SIG-M5 (cell line): ENCODE measurements at regions not wholly inside any gene's neighbourhood (a gene's known extent, or its start where the extent isn't known, plus 50 kb on each side); places are given as distances from the start of the nearest gene placed in this dataset.

Source experiments
- DNase-seq: peaks from one replicate; lab custom pipeline; 2025; lab: John Stamatoyannopoulos, UW

- DNase-seq: no peak
Measured at GRCh38 chr14:97443412-97443811, 646.2 kb downstream of the VRK1 start.

DNA sequence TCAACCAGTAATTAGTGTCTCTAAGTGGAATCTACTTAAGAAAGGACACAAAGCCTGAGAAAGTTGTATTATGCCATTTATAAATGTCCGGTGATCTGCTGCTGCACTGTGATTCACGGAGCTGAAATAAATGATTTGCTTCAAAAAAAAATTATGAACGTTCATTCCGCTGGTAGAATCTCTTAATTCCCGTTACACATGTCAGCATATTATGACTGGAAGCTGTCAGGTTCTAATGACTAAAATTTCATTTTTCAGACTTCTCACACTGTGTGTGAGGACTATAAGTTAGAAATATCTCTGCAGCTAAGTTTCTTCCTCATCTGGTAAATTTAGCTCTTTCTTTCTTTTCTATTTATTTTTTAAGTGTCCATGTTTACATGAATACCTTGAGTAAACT lies 647.1 kb downstream of the VRK1 start:
- DNase-seq: no peak

- no peak for DNase-seq
Measured at GRCh38 chr14:97445367-97445766, 648.2 kb downstream of the VRK1 start.

GRCh38 chr14:97446087-97446486 lies 648.9 kb downstream of the VRK1 start:
- DNase-seq: no peak

DNA sequence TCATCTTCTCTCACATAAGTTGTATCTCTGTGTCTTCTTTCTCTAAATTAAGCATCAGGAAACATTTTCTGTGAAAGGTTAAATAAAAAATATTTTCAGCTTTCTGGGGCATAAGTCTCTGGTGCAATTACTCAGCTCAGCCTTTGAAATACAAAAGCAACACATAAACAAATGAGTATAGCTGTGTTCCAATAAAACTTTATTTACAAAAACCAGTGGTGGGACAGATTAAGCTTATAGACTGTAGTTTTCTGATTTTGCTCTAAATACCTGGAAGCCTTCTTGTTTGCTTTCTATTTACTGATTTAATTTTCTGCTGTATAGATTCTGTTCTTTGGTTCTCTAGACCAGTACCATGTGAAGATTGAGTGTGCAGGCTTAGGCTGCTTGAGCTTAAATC lies 655.1 kb downstream of the VRK1 start:
- DNase-seq: no peak

GRCh38 chr14:97453991-97454390 lies 656.8 kb downstream of the VRK1 start:
- no peak for DNase-seq

GRCh38 chr14:97456462-97456861 lies 659.3 kb downstream of the VRK1 start:
- DNase-seq: no peak

DNA sequence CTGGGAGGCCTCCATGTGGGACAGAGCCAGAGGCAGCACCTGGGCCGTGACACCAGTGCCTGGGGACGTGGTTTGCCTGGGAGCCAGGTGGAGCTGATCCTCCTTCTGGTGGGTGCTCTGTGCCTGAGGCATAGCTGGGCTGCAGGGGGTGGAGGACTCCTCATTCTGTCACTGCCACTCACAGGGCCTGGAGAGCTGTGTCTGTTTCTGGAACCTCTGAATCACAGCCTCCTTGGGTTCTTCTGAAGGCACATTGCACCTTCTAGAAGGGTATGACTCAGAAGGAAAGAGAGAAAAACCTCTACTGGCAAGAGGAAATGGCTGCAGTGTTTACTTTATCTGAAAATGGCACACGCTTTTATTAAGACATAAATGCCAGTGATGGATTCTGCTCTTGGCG lies 659.8 kb downstream of the VRK1 start:
- no peak for DNase-seq

GRCh38 chr14:97457575-97458085 lies 660.4 kb downstream of the VRK1 start:
- no peak for DNase-seq

GRCh38 chr14:97458255-97458654 lies 661.1 kb downstream of the VRK1 start:
- DNase-seq: no peak

DNA sequence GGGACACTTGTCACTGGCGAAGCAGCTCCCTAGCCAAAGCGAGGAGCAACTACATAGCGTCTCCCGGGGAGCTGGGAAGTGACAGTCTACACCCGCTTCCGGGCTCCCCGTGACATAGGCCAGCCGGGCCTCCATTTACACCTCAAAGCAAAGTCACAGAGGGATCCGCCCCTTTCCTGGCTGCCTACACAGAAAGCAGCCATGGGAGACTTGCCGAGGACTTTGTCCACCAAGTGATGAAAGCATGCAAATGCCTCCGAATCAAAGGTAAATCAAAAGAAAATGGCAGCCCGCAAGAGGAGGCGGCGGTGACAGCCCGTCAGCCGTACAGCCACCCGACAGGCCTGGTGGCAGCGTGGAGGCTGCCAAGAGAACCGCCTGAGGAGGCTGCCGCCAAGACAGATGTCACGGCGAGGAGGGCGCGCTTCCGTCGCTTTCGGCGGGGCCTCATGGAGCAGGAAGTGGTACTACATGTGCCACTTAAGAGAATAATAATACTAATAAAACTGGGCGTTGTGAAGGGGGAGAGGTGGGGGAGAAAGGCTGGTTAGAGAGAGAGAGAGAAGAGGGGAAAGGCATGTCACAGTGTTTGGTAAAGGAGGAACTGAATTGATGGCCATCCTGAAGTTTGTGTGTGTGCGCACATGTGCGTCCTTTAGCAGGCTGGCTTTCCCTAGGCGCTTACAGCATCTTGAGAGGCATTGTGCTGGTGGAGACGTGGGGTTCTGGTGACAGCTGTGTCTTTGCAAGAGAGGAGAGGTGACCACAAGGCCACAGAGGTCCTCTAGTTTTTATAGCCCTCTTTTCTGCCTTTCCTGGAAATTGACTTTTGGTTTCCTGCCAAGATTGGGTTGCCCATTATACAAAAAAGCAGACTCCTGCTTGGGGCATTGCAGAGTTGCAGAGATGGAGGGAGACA lies 661.7 kb downstream of the VRK1 start:
- no peak for DNase-seq

DNA sequence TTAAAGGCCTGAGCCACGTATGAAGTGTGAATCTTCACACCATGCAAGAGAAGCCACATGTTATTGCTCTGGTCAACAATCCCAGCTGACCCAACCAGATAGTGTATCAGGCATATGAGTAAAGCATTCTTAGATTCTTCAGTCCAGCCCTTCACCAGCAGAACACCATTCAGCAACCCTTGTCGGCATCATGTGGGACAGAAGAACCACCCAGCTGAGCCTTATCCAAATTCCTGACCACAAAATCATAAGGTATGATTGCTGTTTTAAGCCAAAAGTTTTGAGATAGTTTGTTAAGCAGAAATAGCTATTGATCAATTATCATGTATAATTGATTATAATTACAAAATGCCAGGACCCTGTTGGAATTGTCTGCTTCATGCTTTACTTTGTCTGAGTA lies 664.9 kb downstream of the VRK1 start:
- DNase-seq: no peak

- no peak for DNase-seq
Measured at GRCh38 chr14:97468220-97468619, 671.0 kb downstream of the VRK1 start.

- DNase-seq: no peak
Measured at GRCh38 chr14:97477353-97477752, 680.2 kb downstream of the VRK1 start.

GRCh38 chr14:97485201-97485600 lies 688.0 kb downstream of the VRK1 start:
- no peak for DNase-seq

- DNase-seq: no peak
Measured at GRCh38 chr14:97486601-97487120, 689.5 kb downstream of the VRK1 start.

DNA sequence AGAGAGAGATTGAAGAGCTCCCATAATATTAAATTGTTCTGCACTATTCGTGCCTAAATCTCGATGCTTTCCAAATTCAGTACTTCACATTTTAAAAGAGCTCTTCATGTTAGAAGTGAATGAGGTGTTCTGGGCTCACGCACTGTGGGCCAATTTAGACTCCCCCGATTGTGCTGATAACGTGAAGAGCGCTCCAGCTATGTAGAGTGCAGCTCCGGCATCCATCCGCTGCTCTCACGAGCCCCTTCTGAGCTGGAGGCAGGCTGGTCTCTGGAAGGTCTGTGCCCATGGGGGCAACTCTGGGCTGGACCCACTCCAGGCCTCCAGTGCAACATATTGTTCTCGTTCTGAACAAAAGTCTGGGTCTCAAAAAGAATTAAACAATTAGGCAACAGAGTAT lies 692.6 kb downstream of the VRK1 start:
- DNase-seq: no peak

DNA sequence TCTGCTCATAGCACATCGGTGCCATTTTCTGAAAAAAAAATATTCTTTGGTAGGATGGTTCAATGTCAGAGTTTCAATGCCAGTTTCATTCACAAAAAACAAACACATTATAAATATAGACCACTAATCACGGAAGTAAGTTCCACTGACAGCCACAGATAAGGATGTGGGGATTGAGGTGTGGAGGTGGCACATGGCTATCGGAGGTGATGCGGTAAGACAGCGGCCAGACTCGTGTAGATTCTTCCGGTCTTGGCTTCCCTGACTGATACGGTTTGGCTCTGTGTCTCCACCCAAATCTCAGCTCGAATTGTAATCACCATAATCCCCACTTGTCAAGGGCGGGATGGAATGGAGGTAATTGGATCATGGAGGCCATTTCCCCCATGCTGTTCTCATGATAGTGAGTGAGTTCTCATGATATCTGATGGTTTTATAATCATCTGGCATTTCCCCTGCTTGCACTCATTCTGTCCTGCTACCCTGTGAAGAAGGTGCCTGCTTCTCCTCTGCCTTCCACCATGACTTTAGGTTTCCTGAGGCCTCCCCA lies 693.4 kb downstream of the VRK1 start:
- DNase-seq: no peak

DNA sequence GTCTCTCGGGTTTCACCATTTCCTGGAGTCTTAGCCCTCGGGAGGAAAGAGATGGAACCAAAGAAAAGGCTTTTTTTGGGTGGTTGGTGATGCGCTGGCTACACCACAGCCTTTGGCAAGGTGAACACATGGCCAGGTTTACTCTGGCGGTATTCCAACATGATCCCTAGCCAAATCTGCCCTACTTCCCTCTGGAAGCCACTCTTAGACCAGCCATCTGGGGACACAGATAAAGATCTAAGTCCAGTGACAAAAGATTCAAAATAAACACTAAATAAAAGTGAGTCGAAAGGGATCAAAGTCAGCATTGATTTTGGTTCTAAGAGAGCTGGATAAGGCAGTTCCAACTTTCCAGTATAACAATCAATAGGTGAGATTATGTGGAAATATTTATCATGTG lies 694.5 kb downstream of the VRK1 start:
- DNase-seq: no peak

DNA sequence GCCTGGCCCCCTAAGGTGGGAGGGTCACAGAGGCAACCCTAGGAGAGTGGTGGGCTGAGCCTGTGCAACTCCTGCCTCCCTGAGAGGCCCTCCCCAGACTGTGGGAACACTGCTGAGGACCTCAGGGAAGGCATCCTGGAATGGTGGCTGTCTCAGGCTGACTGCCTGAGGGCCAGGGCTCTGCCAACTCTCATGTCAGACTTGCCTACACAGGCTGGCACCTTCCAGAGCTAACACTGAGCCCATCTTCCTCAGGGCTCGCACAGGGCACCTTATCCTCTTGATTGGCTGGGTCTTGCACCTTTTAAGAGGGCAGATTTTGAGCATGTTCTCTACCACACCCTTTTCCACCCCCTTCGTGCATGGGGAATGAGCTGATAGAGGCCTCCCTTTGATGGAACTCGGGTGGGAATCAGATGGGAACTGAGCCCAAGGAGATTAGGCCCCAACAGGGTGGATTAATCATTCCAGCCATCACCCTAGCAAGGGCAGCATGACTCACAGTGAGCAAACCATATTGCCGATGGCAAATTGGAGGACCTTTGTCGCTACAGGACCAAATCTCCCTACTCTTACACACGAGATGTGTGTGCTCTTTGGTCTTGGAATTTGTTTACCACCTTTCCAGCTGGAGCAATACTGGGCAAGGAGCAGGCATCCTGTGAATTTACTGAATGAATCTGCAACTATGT lies 702.8 kb downstream of the VRK1 start:
- DNase-seq: no peak

GRCh38 chr14:97506626-97507025 lies 709.4 kb downstream of the VRK1 start:
- DNase-seq: no peak

DNA sequence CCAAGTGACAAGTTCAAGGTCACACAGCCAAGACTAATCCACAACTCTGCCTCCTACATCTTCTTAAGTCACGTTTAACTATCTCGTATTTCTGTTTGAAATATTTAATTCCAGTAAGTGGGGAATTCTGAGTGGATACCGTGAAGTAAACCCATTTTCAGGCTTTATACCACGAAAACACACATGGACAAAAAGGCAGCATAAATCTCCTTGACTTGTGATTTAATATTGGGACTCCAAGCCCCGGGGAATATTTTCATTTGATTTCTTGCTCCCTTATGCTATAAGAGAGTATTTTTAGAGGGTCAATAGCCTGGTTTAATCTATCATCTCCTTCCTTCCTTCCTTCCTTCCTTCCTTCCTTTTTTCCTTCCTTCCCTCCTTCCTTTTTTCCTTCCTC lies 716.7 kb downstream of the VRK1 start:
- DNase-seq: no peak
